Glutamatergic neuron (in vitro differentiated cells): ENCODE measurements at regions not wholly inside any gene's neighbourhood (a gene's known extent, or its start where the extent isn't known, plus 50 kb on each side); places are given as distances from the start of the nearest gene placed in this dataset.

ENCODE experiments used
- DNase-seq: peaks from one replicate; pipeline ENCODE4 v3.0.0; 2022
- H3K27ac Mint-ChIP-seq: one replicate; pipeline ENCODE4 v1.8.0; 2020; ENCODE audit warnings: mild to moderate bottlenecking, mixed read lengths, inconsistent platforms; ENCODE audit not compliant: unreplicated experiment
- H3K27me3 Mint-ChIP-seq: one replicate; pipeline ENCODE4 v1.8.0; 2020; ENCODE audit warnings: mild to moderate bottlenecking, moderate library complexity, mixed read lengths, inconsistent platforms; ENCODE audit not compliant: unreplicated experiment
- H3K36me3 Mint-ChIP-seq: one replicate; pipeline ENCODE4 v1.8.0; 2020; ENCODE audit warnings: mild to moderate bottlenecking, mixed read lengths, inconsistent platforms; ENCODE audit not compliant: unreplicated experiment
- H3K4me1 Mint-ChIP-seq: one replicate; pipeline ENCODE4 v1.8.0; 2020; ENCODE audit warnings: mild to moderate bottlenecking, low read depth, mixed read lengths, inconsistent platforms; ENCODE audit not compliant: unreplicated experiment
- H3K4me3 Mint-ChIP-seq: one replicate; pipeline ENCODE4 v1.8.0; 2020; ENCODE audit warnings: mild to moderate bottlenecking, mixed read lengths, inconsistent platforms; ENCODE audit not compliant: unreplicated experiment
- H3K9me3 Mint-ChIP-seq: one replicate; pipeline ENCODE4 v1.8.0; 2020; ENCODE audit warnings: mild to moderate bottlenecking, moderate library complexity, mixed read lengths, inconsistent platforms; ENCODE audit not compliant: unreplicated experiment
- TF ChIP-seq, protein P1 (sequence below): fragments of 200-600 bp; sonication (generic); IDR thresholded peaks from one replicate; pipeline ENCODE4 v1.5.0; 2021; ENCODE audit not compliant: partially characterized antibody, unreplicated experiment

DNA sequence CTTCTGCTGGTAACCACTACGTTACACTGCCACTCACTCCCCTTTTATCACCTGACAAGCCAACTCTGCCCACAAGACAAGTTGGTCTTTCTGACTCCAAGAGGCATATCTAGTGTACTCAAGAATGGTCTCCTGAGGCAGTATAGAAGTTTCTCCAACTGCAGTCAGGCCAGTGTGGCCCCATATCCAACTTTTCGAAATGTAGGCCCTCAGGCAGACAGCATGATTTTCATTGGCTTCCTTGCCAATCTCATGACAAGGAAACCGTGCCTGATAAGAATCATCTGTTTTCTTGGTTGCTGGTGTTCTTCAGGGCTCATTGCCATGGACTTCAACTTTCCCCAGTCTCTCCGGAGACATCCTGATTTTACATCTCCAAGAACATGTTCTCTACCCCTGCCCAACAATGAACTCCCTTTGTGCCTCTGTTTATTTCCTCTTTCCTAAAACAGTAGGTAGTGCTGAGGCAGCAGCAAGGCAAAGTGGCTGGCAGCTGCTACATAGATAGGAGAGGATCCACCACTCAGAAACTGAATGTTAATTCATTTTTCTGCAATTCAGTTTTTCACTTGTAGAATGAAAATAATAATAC, 62.6 kb upstream of the SEMA6A start:
- no peak for DNase-seq
- H3K36me3 Mint-ChIP-seq, result peaks cover 7% of the 10 kb centered on the region
- no peaks in the 10 kb centered on the region for H3K27me3 Mint-ChIP-seq
- H3K4me1 Mint-ChIP-seq, result peaks cover 10% of the 10 kb centered on the region
- H3K9me3 Mint-ChIP-seq, result peaks cover 2% of the 10 kb centered on the region
- TF ChIP-seq, protein P1, sequence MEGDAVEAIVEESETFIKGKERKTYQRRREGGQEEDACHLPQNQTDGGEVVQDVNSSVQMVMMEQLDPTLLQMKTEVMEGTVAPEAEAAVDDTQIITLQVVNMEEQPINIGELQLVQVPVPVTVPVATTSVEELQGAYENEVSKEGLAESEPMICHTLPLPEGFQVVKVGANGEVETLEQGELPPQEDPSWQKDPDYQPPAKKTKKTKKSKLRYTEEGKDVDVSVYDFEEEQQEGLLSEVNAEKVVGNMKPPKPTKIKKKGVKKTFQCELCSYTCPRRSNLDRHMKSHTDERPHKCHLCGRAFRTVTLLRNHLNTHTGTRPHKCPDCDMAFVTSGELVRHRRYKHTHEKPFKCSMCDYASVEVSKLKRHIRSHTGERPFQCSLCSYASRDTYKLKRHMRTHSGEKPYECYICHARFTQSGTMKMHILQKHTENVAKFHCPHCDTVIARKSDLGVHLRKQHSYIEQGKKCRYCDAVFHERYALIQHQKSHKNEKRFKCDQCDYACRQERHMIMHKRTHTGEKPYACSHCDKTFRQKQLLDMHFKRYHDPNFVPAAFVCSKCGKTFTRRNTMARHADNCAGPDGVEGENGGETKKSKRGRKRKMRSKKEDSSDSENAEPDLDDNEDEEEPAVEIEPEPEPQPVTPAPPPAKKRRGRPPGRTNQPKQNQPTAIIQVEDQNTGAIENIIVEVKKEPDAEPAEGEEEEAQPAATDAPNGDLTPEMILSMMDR, result no peak
- H3K27ac Mint-ChIP-seq, result no peak overlapping the region
- H3K4me3 Mint-ChIP-seq, result no peak overlapping the region

DNA sequence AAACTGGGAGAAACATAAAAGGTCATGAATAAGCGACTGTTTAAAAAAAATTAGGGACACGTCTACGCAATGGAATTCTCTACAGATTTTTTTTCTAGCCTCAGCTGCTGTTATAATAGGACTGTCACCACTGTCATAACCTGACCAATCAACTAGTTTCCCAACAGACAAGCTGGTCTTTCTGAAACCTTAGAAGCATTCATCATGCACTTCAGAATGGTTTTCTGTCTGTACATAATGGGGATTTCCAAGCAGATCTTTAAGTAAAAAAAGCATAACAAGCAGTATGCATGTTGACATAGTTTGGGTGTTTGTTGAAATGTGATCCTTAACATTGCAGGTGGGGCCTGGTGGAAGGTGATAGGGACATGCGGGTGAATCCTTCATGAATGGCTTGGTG, 58.3 kb upstream of the SEMA6A start:
- Mint-ChIP-seq H3K4me3 (no peak overlapping the region), H3K27me3 (peaks cover 1% of the 10 kb centered on the region), H3K27ac (no peak overlapping the region), H3K9me3 (no peaks in the 10 kb centered on the region), H3K36me3 (peaks cover 7% of the 10 kb centered on the region), H3K4me1 (peaks cover under 1% of the 10 kb centered on the region)
- TF ChIP-seq, protein P1, result no peak
- DNase-seq, result no peak

DNA sequence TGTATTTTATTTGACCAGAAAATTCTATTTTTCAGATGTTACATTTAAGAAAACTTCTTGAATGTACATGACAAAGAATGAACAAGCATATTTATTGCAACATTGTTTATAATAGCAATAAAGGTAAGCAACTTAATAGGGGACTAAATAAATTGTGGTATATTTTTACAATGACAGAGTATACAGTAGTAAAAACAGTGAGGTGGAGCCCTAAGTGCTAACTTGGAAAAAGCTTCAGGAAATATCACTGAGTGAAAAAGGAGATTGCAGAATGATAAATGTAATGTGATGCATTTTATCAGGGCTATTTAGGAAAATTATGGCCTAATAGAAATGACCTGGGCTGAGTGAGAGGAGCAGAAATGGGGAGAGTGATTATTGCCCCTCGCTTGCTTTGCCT, 56.5 kb upstream of the SEMA6A start:
- DNase-seq, result no peak
- Mint-ChIP-seq H3K4me1 (no peaks in the 10 kb centered on the region), H3K27ac (no peak overlapping the region), H3K36me3 (peaks cover 4% of the 10 kb centered on the region), H3K4me3 (no peak overlapping the region), H3K9me3 (no peaks in the 10 kb centered on the region), H3K27me3 (peaks cover 1% of the 10 kb centered on the region)
- TF ChIP-seq, protein P1, result no peak

DNA sequence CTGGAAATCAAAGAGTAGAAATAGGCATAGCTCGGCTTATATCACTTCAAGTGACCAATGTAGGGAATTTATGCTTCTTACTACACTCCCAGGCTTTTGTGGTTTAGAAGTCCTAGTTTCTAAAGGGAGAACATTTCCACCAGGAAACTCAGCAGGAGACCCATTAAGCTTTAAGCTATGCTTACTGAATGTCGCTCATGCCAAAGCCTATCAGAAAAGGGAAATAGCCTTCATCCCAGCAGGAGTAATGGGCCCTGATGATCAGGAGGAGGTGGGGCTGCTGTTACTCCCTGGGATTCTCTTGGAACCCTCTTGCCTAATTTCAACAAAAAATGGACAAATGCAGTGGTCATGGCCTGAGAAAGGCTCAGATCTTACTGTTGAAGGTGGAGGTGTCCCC, 54.5 kb upstream of the SEMA6A start:
- Mint-ChIP-seq H3K4me1 (no peaks in the 10 kb centered on the region), H3K27ac (no peak overlapping the region), H3K27me3 (peaks cover 1% of the 10 kb centered on the region), H3K4me3 (no peak overlapping the region), H3K9me3 (no peaks in the 10 kb centered on the region), H3K36me3 (no peaks in the 10 kb centered on the region)
- TF ChIP-seq, protein P1, result no peak
- DNase-seq, result no peak

DNA sequence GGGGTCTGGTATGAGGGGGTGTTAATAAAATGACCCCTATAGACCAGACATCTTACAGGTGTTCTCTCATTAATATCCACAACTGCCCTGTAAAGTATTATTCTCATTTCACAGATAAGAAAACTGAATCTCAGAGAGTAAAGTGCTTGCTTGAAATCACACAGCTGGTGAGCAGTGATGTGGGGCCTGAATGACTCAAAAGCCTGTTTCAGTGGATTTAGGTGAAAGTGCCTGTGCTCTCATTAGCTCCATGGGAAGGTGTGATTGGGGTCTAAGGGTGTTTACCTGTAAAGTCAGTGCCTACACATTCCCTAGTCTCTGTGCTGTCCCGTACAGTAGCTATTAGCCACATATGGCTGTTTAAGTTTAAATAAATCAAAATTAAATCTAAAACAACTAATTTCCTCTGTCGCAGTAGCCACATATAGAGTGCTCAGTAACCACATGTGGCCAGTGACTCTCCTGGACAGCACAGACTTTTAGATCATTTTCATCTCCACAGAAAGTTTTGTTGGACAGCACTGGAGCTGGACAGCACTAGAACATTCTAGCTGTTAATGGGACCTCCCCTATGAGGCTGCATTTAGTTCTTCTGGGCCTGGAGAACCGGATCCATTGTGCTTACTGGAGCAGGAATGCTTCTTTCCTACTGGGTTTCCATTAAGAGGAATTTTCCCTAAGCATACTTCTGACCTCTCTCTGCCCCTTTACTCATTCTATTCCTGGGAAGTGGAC, 52.5 kb upstream of the SEMA6A start:
- TF ChIP-seq, protein P1, result no peak
- H3K9me3 Mint-ChIP-seq, result no peaks in the 10 kb centered on the region
- peaks cover 2% of the 10 kb centered on the region for H3K4me1 Mint-ChIP-seq
- no peak overlapping the region for H3K27ac Mint-ChIP-seq
- peaks cover 1% of the 10 kb centered on the region for H3K27me3 Mint-ChIP-seq
- no peaks in the 10 kb centered on the region for H3K36me3 Mint-ChIP-seq
- H3K4me3 Mint-ChIP-seq, result no peak overlapping the region
- DNase-seq, result no peak
